Sigmoid colon (tissue), 6 donors: ENCODE measurements at regions not wholly inside any gene's neighbourhood (a gene's known extent, or its start where the extent isn't known, plus 50 kb on each side); places are given as distances from the start of the nearest gene placed in this dataset.

Experiments used
- DNase-seq: peaks from one replicate; pipeline ENCODE4 v3.0.0-alpha.2; 2019
- H3K27ac ChIP-seq, 4 donors: fragments of 200-600 bp; sonication (generic); one replicate each; pipeline ENCODE4 v1.5.1; 2016 to 2019; ENCODE audit warnings: mild to moderate bottlenecking in 1 of 4
- H3K27me3 ChIP-seq, 3 donors: fragments of 200-600 bp; sonication (generic); one replicate each; pipeline ENCODE4 v1.5.1; 2019; ENCODE audit warnings: mild to moderate bottlenecking in 1 of 3
- H3K36me3 ChIP-seq, 4 donors: fragments of 200-600 bp; sonication (generic); one replicate each; pipeline ENCODE4 v1.5.1; 2016 to 2019
- H3K4me1 ChIP-seq, 4 donors: fragments of 200-600 bp; sonication (generic); one replicate each; pipeline ENCODE4 v1.5.1; 2017 to 2019
- H3K4me3 ChIP-seq, 4 donors: fragments of 200-600 bp; sonication (generic); one replicate each; pipeline ENCODE4 v1.5.1; 2017 to 2019; ENCODE audit warnings: mild to moderate bottlenecking in 2 of 4, moderate library complexity in 1 of 4
- H3K9me3 ChIP-seq, 4 donors: fragments of 200-600 bp in 3 of 4; sonication (generic) in 3 of 4; one replicate each; pipeline versions ENCODE4 v1.5.1 to v1.6.1; 2013 to 2019
- EP300 ChIP-seq, 4 donors: sonication (generic); formaldehyde crosslinking; IDR thresholded peaks; one replicate each; pipeline ENCODE4 v1.6.1; 2017; ENCODE audit warnings: antibody characterized with exemption in 4 of 4
- POLR2A ChIP-seq, 2 donors: fragments of 450-650 bp; IDR thresholded peaks; one replicate each; pipeline ENCODE4 v1.6.1; 2016; ENCODE audit warnings: antibody characterized with exemption in 2 of 2, mild to moderate bottlenecking in 2 of 2, moderate library complexity in 2 of 2
- POLR2AphosphoS5 ChIP-seq, 4 donors: sonication (generic); formaldehyde crosslinking; IDR thresholded peaks; one replicate each; pipeline ENCODE4 v1.6.1; 2017; ENCODE audit warnings: antibody characterized with exemption in 4 of 4
- WGBS, 2 donors: extraction: QIAGEN DNeasy Blood & Tissue Kit; methylation state at CpG; one replicate each; pipeline ENCODE4 v1.1.7; 2013; 5-methylcytosine and 5-hydroxymethylcytosine counted together
- intact Hi-C: fragments of 100-400 bp; cut with DNase I; formaldehyde crosslinking; loops from one replicate; pipeline ENCODE4 v1.15.1; 2023
- TF ChIP-seq, protein P1 (sequence below), 4 experiments: fragments of 450-650 bp in 3 of 4; fragments of 200-600 bp in 1 of 4; IDR thresholded peaks; one replicate each; pipeline ENCODE4 v1.5.1; 2016 to 2019; ENCODE audit warnings: antibody characterized with exemption in 4 of 4, mild to moderate bottlenecking in 3 of 4, moderate library complexity in 2 of 4
- donor health status: healthy with polysubstance abuse.
- donor health status: healthy.

DNA sequence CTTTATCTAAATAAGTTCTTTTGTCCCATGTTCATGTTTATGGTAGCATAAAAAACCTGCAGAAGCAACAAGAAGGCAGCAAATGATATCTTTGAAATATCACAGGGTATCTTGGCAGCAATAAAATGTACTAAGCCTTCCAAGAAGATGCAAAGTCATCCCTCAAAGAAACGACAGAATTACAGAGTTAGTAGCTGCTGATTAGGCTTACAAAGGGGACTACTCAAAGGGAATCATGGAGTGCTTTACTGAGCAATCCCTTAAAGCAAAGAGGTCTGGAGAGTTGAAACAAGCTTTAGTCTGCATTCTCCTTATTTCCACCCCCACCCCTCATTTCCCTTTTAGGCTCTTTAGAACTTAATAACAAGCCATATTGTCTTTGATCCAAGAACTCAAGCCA lies 935.0 kb downstream of the SQOR start:
- intact Hi-C loops, result loop anchor here (10.0 kb wide), 1 partner anchor 55 kb away; no protein-coding TSS in a partner anchor
- no peak for TF ChIP-seq POLR2A (IDR thresholded peaks at IDR 0.05)
- no peak for TF ChIP-seq EP300 (IDR thresholded peaks at IDR 0.05)
- no peak for TF ChIP-seq POLR2AphosphoS5 (IDR thresholded peaks at IDR 0.05)
- TF ChIP-seq, protein P1, sequence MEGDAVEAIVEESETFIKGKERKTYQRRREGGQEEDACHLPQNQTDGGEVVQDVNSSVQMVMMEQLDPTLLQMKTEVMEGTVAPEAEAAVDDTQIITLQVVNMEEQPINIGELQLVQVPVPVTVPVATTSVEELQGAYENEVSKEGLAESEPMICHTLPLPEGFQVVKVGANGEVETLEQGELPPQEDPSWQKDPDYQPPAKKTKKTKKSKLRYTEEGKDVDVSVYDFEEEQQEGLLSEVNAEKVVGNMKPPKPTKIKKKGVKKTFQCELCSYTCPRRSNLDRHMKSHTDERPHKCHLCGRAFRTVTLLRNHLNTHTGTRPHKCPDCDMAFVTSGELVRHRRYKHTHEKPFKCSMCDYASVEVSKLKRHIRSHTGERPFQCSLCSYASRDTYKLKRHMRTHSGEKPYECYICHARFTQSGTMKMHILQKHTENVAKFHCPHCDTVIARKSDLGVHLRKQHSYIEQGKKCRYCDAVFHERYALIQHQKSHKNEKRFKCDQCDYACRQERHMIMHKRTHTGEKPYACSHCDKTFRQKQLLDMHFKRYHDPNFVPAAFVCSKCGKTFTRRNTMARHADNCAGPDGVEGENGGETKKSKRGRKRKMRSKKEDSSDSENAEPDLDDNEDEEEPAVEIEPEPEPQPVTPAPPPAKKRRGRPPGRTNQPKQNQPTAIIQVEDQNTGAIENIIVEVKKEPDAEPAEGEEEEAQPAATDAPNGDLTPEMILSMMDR (IDR thresholded peaks at IDR 0.05), result no peak
- no peaks in the 10 kb centered on the region for H3K9me3 ChIP-seq
- no peak overlapping the region for H3K4me3 ChIP-seq
- no peaks in the 10 kb centered on the region for H3K4me1 ChIP-seq
- H3K27me3 ChIP-seq, result no peaks in the 10 kb centered on the region
- no peak for DNase-seq
- H3K36me3 ChIP-seq, result no peaks in the 10 kb centered on the region
- no peak overlapping the region for H3K27ac ChIP-seq
- 13 to 25% methylated on average over 1 of the region's 1 CpG for WGBS, 2 donors

DNA sequence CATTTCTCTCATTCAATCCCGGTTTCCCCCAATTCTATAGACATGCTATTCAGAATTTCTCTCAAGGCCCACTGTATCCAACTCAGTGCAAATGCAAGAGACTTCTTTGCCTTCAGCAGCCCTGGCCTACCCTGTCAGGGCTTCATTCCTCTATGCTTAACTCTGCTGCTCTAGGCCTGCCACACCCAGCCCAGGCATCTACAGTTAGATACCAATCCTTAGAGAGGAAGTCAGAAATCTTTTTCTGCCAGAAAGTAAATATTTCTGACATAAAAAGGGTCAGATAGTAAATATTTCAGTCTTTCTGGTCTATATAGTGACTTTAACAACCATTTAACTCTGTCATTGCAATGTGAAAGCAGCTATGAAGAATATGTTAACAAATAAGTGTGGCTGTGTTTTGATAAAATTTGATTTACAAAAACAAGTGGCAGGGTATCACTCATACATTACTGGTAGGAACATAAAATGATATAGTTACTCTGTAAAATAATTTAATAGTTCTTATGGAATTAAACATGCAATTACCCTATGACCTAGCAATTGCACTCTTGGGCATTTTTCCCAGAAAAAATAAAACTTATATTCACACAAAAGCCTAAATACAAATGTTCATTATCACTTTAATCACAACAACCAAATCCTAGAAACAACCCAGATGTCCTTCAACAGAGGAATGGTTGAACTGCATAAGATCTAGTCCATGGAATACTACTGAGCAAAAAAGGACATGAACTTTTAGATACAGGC lies 942.0 kb downstream of the SQOR start:
- no peaks in the 10 kb centered on the region for H3K36me3 ChIP-seq
- 22 to 50% methylated on average over 1 of the region's 1 CpG for WGBS, 2 donors
- intact Hi-C loops, result no loop called here
- peaks cover 0 to 14% (median 0%) of the 10 kb centered on the region in 4 donors for H3K4me1 ChIP-seq
- DNase-seq, result no peak
- TF ChIP-seq EP300 (IDR thresholded peaks at IDR 0.05) (no peak), POLR2AphosphoS5 (IDR thresholded peaks at IDR 0.05) (no peak), POLR2A (IDR thresholded peaks at IDR 0.05) (no peak)
- TF ChIP-seq, protein P1 (IDR thresholded peaks at IDR 0.05), result no peak
- H3K9me3 ChIP-seq, result no peaks in the 10 kb centered on the region
- H3K4me3 ChIP-seq, result no peak overlapping the region
- H3K27me3 ChIP-seq, result no peaks in the 10 kb centered on the region
- no peak overlapping the region for H3K27ac ChIP-seq

DNA sequence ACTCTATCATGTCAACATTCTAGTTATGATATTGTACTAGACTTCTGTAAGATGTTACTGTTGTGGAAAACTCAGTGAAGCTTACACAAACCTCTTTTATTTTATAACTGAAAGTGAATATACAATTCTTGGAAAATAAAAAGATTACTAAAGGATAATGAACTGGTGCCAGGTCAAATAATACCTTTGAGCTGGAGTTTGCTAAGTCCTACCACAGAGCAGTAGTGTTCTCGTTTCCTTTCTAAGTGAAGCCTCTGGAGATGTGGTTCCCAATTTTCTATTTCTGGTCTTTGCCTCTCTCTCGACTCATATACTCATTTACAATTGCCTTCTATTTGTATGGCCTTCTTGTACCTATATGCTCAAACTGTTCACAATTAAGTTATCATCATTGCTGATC lies 942.9 kb downstream of the SQOR start:
- WGBS, 2 donors, result 17 to 49% methylated on average over 2 of the region's 2 CpGs
- H3K9me3 ChIP-seq, result no peaks in the 10 kb centered on the region
- TF ChIP-seq EP300 (IDR thresholded peaks at IDR 0.05) (no peak), POLR2AphosphoS5 (IDR thresholded peaks at IDR 0.05) (no peak), POLR2A (IDR thresholded peaks at IDR 0.05) (no peak)
- TF ChIP-seq, protein P1 (IDR thresholded peaks at IDR 0.05), result no peak

DNA sequence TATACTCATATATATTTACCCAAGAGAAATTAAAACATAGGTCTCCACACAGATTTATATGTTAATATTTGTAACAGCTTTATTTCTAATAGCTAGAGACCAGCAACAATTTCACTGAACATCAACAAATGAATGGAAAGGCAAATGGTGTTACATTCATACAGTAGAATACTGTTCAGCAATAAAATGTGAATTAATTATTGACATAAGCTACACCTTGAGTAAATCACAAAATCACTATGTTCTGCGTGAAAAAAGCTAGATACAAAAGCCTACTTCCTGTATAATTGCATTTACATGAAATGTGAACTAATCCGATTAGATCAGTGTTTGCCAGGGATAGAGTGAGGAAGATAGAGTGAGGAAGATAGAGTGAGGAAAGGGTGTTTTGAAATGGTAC lies 945.7 kb downstream of the SQOR start:
- DNase-seq, result no peak
- Histone ChIP-seq H3K27ac (no peak overlapping the region), H3K9me3 (no peaks in the 10 kb centered on the region), H3K27me3 (no peaks in the 10 kb centered on the region), H3K4me3 (no peak overlapping the region), H3K4me1 (peaks cover 0 to 14% (median 0%) of the 10 kb centered on the region in 4 donors), H3K36me3 (no peaks in the 10 kb centered on the region)
- WGBS, 2 donors, result 23 to 49% methylated on average over 2 of the region's 2 CpGs
- intact Hi-C loops, result no loop called here
- TF ChIP-seq POLR2A (IDR thresholded peaks at IDR 0.05) (no peak), EP300 (IDR thresholded peaks at IDR 0.05) (no peak), POLR2AphosphoS5 (IDR thresholded peaks at IDR 0.05) (no peak)
- TF ChIP-seq, protein P1 (IDR thresholded peaks at IDR 0.05), result no peak

More for the DNA sequence above, 942.9 kb downstream of the SQOR start:
- Histone ChIP-seq H3K27me3 (no peaks in the 10 kb centered on the region), H3K36me3 (no peaks in the 10 kb centered on the region), H3K4me3 (no peak overlapping the region), H3K27ac (no peak overlapping the region), H3K4me1 (peaks cover 0 to 14% (median 0%) of the 10 kb centered on the region in 4 donors)
- no peak for DNase-seq
- intact Hi-C loops, result no loop called here
